Fibroblast of mammary gland (primary cell): ENCODE measurements at regions not wholly inside any gene's neighbourhood (a gene's known extent, or its start where the extent isn't known, plus 50 kb on each side); places are given as distances from the start of the nearest gene placed in this dataset.

Experiments used
- DNase-seq: peaks from one replicate; pipeline ENCODE4 v3.0.0-alpha.2; 2010; ENCODE audit warnings: low read depth
- H3K4me3 ChIP-seq: 2 replicates; pipeline ENCODE4 v1.5.1; 2011; ENCODE audit warnings: low read depth, mild to moderate bottlenecking, low read length, moderate library complexity; ENCODE audit not compliant: control insufficient read depth
- CTCF ChIP-seq: conservative IDR thresholded peaks from 2 replicates; pipeline ENCODE4 v1.5.1; 2011; ENCODE audit warnings: low read depth, low read length, inconsistent platforms; ENCODE audit not compliant: control insufficient read depth, insufficient read depth

DNA sequence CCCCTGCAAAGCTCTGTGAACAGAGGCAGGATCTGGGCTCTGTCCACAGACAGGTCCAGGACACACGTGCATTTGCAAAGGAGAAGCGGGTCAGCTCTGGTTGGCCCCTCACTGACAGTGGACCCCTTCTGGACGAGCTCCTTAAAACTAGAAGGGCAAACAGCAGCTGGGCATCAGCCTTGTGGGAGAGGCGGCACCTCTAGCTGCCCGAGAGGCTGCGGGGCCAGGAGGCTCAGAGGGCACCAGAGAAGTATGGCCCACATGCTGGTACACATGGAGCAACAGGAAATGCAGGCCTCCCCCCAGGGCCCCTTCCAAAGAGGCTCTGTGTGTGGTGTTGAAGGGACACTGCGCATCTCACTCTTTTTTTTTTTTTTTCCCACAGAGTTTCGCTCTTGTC is 233.0 kb upstream of the TCERG1L start:
- no peak for TF ChIP-seq CTCF
- DNase-seq = no peak
- no peak overlapping the region for H3K4me3 ChIP-seq

DNA sequence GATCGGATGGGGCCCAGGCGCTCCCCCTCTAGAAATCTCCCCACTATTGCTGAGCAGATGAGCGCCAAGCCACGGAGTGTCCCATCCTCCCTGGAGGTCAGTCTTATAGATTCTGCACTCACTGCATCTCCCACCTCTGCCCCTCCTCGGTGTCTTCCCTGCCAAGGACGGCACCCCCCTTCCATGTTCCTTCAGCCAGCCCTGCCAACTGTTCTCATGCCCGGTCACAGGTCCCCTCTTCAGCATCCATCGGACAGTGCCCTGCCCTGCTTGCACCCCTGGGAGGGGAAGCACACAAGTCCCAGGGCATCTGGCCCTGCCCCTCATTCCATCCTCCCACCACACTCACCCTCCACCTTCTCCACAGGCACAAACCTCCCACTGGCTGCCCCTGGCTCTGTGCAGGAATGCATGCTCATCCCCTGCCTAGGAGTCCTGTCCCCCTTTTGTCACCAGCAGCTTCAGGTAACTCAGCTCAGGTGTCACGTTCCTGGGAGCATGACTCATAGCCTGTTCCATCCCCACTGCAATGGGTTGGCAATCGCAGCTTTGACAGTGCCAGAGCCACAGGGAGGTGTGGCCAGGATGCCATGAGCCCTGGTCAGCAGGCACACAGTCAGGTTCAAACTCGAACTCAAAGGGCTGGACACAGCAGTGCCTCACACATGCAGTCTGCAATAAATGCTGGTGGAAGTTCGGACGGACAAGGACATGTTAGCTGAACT is 234.7 kb upstream of the TCERG1L start:
- no peak for DNase-seq
- H3K4me3 ChIP-seq = no peak overlapping the region
- TF ChIP-seq CTCF = no peak

DNA sequence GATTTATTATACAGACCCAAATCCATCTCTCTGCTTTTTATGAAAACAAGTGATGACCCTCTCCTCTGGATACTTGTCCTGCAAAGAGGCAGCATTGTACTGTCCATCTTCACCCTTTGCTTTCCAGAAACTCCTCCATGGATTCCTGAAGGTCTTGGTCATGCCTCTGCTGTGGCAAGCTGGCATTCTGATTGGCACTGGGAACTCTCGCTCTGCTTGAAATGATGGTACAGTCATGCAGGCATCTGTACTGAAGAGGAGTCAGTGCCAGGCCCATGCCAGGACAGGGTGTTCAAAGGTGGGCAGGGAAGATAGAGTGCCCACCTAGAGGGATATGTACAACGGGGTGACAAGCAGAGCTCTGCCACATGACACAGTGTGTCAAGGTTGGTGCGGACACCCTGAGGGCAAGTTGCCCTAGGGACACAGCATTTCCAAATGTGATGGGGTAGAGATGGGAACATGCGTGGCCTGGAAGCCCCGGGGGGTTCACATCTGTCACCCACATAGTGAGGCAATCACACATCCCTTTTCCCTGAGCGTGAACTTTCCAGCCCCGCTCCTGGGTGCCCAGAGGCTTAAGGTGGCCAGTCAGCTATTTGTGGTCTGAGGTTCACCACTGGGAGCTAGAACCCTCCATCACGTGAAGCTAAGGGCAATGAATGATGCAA is 235.7 kb upstream of the TCERG1L start:
- no peak for DNase-seq
- H3K4me3 ChIP-seq = no peak overlapping the region

DNA sequence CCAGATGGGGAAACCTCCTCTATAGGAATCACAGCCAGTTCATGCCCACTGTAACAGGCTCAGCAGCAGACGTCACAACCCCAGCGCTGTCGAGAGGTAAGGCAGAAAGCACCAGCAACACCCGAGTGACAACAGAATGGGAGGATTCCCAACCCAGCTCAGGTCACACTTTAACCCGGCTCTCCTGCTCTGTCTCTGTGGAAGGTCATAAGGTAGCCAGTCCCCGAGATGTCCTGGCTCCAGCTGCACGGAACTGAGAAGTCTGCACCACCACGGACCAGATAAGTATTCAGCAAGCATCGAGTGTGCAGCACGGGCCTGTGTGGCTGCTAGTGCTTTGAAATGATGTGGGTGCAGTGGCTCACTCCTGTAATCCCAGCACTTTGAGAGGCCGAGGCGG is 236.7 kb upstream of the TCERG1L start:
- H3K4me3 ChIP-seq = no peak overlapping the region
- TF ChIP-seq CTCF = no peak
- DNase-seq = no peak

More for the DNA sequence above, 235.7 kb upstream of the TCERG1L start:
- TF ChIP-seq CTCF = no peak

DNA sequence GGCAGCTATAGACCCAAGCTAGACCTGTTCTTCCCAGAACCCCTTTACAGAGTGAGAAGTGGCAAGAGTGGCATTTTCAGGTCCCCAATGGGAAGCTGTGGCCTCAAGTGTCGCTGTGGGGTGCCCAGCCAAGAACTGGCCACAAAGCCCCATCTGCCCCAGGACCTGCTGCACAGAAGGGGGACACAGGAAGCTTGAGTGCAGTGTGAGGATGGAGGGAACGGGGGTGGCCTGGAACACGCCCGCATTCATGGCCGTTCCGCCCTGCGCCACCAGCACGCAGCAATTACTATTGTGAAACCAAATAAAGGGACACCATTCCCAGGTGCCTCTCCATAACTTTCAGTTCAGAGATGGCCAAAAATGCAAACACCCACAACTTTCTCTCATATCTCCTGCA is 237.6 kb upstream of the TCERG1L start:
- DNase-seq = no peak
- no peak overlapping the region for H3K4me3 ChIP-seq
- TF ChIP-seq CTCF = no peak

DNA sequence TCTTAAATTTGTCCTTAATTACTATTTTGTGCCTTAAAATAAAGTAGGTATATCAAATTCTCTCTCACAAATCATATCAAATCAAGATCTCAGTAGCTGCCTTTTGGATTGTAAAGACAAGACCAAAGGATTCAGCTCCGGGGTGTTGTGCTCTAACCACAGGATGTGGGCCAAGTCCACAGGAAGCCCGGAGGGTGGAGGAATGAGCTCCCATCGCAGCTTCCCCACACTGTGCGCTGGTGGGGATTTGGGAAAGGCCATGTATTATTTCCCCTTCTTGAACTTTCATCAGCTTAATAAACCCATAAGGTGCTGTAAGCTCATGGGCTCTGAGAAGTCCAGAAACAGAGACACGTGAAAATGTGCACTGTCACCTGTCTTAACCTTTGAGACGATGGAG is 241.6 kb upstream of the TCERG1L start:
- DNase-seq = no peak
- no peak for TF ChIP-seq CTCF
- no peak overlapping the region for H3K4me3 ChIP-seq
